T-cell (primary cell): ENCODE measurements at regions not wholly inside any gene's neighbourhood (a gene's known extent, or its start where the extent isn't known, plus 50 kb on each side); places are given as distances from the start of the nearest gene placed in this dataset.

Experiments
- ATAC-seq, 4 experiments: fragments of 200-7000 bp in 3 of 4; fragments of 150-1000 bp in 1 of 4; cut with Tn5 transposase; replicated peaks in 1 of 4; 1 replicate in 3 of 4; 2 replicates in 1 of 4; pipeline ENCODE4 v1.10.0; 2021; ENCODE audit warnings: moderate library complexity in 3 of 4, mild to moderate bottlenecking in 2 of 4, moderate number of reproducible peaks in 1 of 4
- CTCF ChIA-PET, 2 donors: fragments of 300-600 bp; sonication (Branson Sonifier 250); formaldehyde crosslinking; loops; one replicate each; lab custom pipeline; 2022; ENCODE audit warnings: antibody characterized with exemption in 2 of 2; lab: Charles Lee
- POLR2A ChIA-PET, 2 donors: fragments of 300-600 bp; sonication (Branson Sonifier 250); formaldehyde crosslinking; loops; one replicate each; lab custom pipeline; 2022; ENCODE audit warnings: antibody characterized with exemption in 2 of 2; lab: Charles Lee
- DNase-seq, 35 experiments: peaks; one replicate each; pipeline versions ENCODE4 v3.0.0 to v3.0.0-alpha.2; 2013 to 2023
- H3K27ac ChIP-seq: one replicate; pipeline ENCODE4 v1.5.1; 2013; ENCODE audit warnings: low read length
- H3K27me3 ChIP-seq, 2 experiments: replicated peaks in 1 of 2; 1 replicate in 1 of 2; 2 replicates in 1 of 2; pipeline versions ENCODE4 v1.6.1 to v1.7.0; 2013; ENCODE audit warnings: low read length in 1 of 2, mixed read lengths in 1 of 2; ENCODE audit not compliant: control insufficient read depth in 2 of 2, insufficient read depth in 2 of 2; ENCODE audit errors: extremely low read depth in 1 of 2
- H3K36me3 ChIP-seq, 2 donors: 1 replicate in 1 of 2; 2 replicates in 1 of 2; pipeline versions ENCODE4 v1.6.1 to v1.7.0; 2013; ENCODE audit warnings: low read length in 1 of 2; ENCODE audit not compliant: control insufficient read depth in 2 of 2, insufficient read depth in 1 of 2; ENCODE audit errors: extremely low read depth in 1 of 2
- H3K4me1 ChIP-seq, 2 experiments: 1 replicate in 1 of 2; 2 replicates in 1 of 2; pipeline versions ENCODE4 v1.6.1 to v1.7.0; 2013; ENCODE audit warnings: low read length in 2 of 2, mixed read lengths in 1 of 2; ENCODE audit not compliant: insufficient read depth in 2 of 2, control insufficient read depth in 1 of 2; ENCODE audit errors: extremely low read depth in 1 of 2
- H3K4me3 ChIP-seq, 2 donors: 1 replicate in 1 of 2; 2 replicates in 1 of 2; pipeline versions ENCODE4 v1.5.1 to v1.7.0; 2013; ENCODE audit warnings: mild to moderate bottlenecking in 2 of 2, low read length in 1 of 2, moderate library complexity in 1 of 2; ENCODE audit not compliant: control insufficient read depth in 1 of 2; ENCODE audit errors: extremely low read depth in 1 of 2
- H3K9me3 ChIP-seq: 2 replicates; pipeline ENCODE4 v1.7.0; 2013
- H3K27ac Mint-ChIP-seq, 2 donors: one replicate each; pipeline ENCODE4 v1.8.0; 2020 to 2021; ENCODE audit warnings: mild to moderate bottlenecking in 2 of 2, mixed read lengths in 2 of 2
- H3K27me3 Mint-ChIP-seq, 2 donors: one replicate each; pipeline ENCODE4 v1.8.0; 2021 to 2022; ENCODE audit warnings: mixed read lengths in 2 of 2
- H3K36me3 Mint-ChIP-seq: one replicate; pipeline ENCODE4 v1.8.0; 2021; ENCODE audit warnings: mixed read lengths
- H3K4me1 Mint-ChIP-seq, 3 donors: one replicate each; pipeline ENCODE4 v1.8.0; 2020 to 2022; ENCODE audit warnings: mixed read lengths in 3 of 3, mild to moderate bottlenecking in 1 of 3
- H3K4me3 Mint-ChIP-seq, 3 donors: one replicate each; pipeline ENCODE4 v1.8.0; 2020 to 2022; ENCODE audit warnings: mild to moderate bottlenecking in 3 of 3, mixed read lengths in 3 of 3, moderate library complexity in 3 of 3
- H3K9me3 Mint-ChIP-seq, 3 donors: one replicate each; pipeline ENCODE4 v1.8.0; 2020 to 2022; ENCODE audit warnings: mixed read lengths in 3 of 3
- WGBS: methylation state at CpG from one replicate; pipeline ENCODE4 v1.1.5; 2013; ENCODE audit warnings: missing lambda C conversion rate; ENCODE audit not compliant: insufficient coverage; 5-methylcytosine and 5-hydroxymethylcytosine counted together

DNA sequence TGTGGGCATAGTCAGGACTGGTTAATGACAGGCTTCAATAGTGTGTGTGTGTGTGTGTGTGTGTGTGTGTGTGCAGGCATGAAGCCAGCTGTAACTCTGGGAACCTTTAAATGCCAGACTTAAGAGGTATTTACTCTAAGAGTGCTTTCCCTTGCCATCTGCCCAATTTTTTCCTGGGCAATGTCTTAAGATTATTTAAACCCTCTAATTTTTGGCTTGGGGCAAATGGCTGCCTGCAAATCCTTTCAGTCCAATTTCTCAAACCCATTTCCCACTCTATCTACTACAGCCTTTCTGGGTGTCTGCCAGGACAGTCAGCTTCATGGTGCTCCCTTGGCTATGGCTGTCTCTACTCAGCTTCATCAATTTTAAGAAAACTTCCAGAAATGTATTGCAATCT is 62.6 kb upstream of the C1GALT1 start:
- CTCF ChIA-PET, result interaction anchor here in 1 of 2 donors (0.8 kb wide), 1 partner anchor 11 kb away, joined by 3 read pairs; no protein-coding TSS in a partner anchor

DNA sequence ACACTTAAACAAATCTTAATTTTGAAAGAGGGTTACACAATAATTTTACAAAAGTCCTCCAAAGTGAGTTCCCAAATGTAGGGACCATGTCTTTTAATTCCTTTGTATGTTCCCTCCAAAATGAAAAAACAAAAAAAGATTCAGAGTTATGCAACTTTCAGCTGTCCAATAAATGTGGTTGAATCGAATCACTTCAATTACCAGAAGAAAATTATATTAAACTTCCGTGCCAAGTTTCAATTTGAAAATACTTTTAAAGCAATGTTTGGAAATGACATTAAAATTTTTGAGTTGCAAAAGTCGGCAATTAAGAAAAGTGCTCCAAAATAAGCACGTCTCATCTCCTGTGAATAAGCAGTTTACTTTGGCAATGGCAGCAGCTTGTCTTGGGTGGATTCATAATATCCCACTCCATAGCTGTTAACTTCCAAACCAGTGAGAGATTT is 60.3 kb upstream of the C1GALT1 start:
- no peak overlapping the region for H3K27ac Mint-ChIP-seq
- H3K4me3 ChIP-seq, result no peak overlapping the region
- POLR2A ChIA-PET, result no interaction called here
- ATAC-seq (no peak), DNase-seq (no peak)
- H3K27me3 ChIP-seq, result no peaks in the 10 kb centered on the region
- CTCF ChIA-PET, result interaction anchor here in 1 of 2 donors (1.1 kb wide), 1 partner anchor 59 kb away, joined by 4 read pairs; no protein-coding TSS in a partner anchor
- no peak overlapping the region for H3K4me3 Mint-ChIP-seq
- H3K9me3 ChIP-seq, result no peaks in the 10 kb centered on the region
- H3K36me3 Mint-ChIP-seq, result no peaks in the 10 kb centered on the region
- WGBS, result no CpG with 5 or more reads among the region's 4 CpGs
- H3K9me3 Mint-ChIP-seq, result no peaks in the 10 kb centered on the region
- no peaks in the 10 kb centered on the region for H3K4me1 ChIP-seq
- H3K27me3 Mint-ChIP-seq, result peaks cover 1 to 3% of the 10 kb centered on the region in 2 donors
- H3K36me3 ChIP-seq, result no peaks in the 10 kb centered on the region
- H3K4me1 Mint-ChIP-seq, result no peaks in the 10 kb centered on the region
- no peak overlapping the region for H3K27ac ChIP-seq

More for the DNA sequence above, 62.6 kb upstream of the C1GALT1 start:
- ATAC-seq (no peak), DNase-seq (no peak)
- Histone ChIP-seq H3K9me3 (no peaks in the 10 kb centered on the region), H3K27ac (no peak overlapping the region), H3K4me1 (no peaks in the 10 kb centered on the region), H3K27me3 (no peaks in the 10 kb centered on the region), H3K4me3 (no peak overlapping the region), H3K36me3 (no peaks in the 10 kb centered on the region)
- H3K27me3 Mint-ChIP-seq, result peaks cover 1 to 3% of the 10 kb centered on the region in 2 donors
- peaks cover 0 to 1% (median 0%) of the 10 kb centered on the region in 3 donors for H3K4me1 Mint-ChIP-seq
- no peak overlapping the region for H3K4me3 Mint-ChIP-seq
- H3K27ac Mint-ChIP-seq, result no peak overlapping the region
- no peaks in the 10 kb centered on the region for H3K9me3 Mint-ChIP-seq
- no peaks in the 10 kb centered on the region for H3K36me3 Mint-ChIP-seq
- POLR2A ChIA-PET, result interaction anchor here in 1 of 2 donors (0.7 kb wide), 1 partner anchor 29 kb away, joined by 6 read pairs; no protein-coding TSS in a partner anchor

DNA sequence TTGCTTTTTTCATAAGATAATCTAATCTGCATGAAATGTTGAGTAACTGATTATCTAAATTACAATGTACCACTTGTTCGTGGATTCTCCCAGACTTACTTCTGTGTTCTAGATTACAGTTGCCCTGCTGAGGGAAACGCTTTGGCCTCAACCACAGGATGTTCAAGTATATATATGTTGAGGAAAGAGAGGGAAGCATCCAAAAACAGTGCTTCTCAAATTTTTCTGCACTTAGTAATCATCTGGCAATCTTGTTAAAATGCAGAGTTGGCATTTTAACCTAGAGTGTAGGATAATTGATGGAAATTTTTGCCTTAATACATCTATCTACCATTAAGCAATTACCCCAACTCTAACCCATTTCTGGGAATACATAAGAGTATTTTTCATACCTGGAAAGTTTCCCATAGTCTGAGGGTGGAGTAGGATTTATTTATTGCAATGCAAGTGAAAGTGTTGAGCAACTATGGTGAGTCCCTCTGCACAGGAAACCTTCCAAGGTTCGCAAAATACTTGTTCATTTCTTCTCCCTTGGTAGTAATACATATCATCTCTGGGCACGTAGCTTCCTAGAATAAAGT is 59.6 kb upstream of the C1GALT1 start:
- no peaks in the 10 kb centered on the region for H3K9me3 Mint-ChIP-seq
- H3K27ac Mint-ChIP-seq, result no peak overlapping the region
- Histone ChIP-seq H3K36me3 (no peaks in the 10 kb centered on the region), H3K27ac (no peak overlapping the region), H3K4me3 (no peak overlapping the region), H3K4me1 (no peaks in the 10 kb centered on the region), H3K9me3 (no peaks in the 10 kb centered on the region), H3K27me3 (no peaks in the 10 kb centered on the region)
- DNase-seq (no peak), ATAC-seq (no peak)
- peaks cover 1 to 3% of the 10 kb centered on the region in 2 donors for H3K27me3 Mint-ChIP-seq
- WGBS, result no CpG with 5 or more reads among the region's 4 CpGs
- ChIA-PET POLR2A (no interaction called here), CTCF (interaction anchor here in 1 of 2 donors (1.1 kb wide), 1 partner anchor 59 kb away, joined by 4 read pairs; no protein-coding TSS in a partner anchor)
- no peaks in the 10 kb centered on the region for H3K36me3 Mint-ChIP-seq
- H3K4me1 Mint-ChIP-seq, result no peaks in the 10 kb centered on the region
- no peak overlapping the region for H3K4me3 Mint-ChIP-seq

DNA sequence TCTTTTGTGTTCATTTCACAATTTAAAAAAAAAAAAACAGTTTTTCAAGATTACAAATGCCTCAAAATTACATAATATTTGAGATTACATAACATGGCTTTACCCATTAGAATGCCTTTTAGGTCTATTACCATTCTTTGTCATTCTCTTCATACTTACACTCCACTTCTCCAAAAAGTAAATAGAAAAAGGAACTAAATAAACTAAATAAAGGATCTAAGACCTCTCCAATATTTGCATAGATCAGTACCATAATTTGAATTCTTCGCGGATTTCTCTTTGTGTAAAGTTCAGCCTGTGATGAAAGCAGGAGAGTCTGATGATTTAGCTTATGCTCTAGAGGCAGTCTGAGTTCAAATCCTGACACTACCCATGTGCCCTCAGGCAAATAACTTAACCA is 56.4 kb upstream of the C1GALT1 start:
- H3K27ac ChIP-seq, result no peak overlapping the region
- DNase-seq, result no peak
- WGBS, result no CpG with 5 or more reads among the region's 2 CpGs
- no peaks in the 10 kb centered on the region for H3K36me3 Mint-ChIP-seq
- H3K27ac Mint-ChIP-seq, result no peak overlapping the region
- no peak for ATAC-seq
- no peaks in the 10 kb centered on the region for H3K9me3 Mint-ChIP-seq
- H3K4me3 Mint-ChIP-seq, result no peak overlapping the region
- ChIA-PET POLR2A (no interaction called here), CTCF (no interaction called here)
- H3K4me3 ChIP-seq, result no peak overlapping the region
- no peaks in the 10 kb centered on the region for H3K36me3 ChIP-seq
- no peaks in the 10 kb centered on the region for H3K4me1 ChIP-seq
- peaks cover 1 to 3% of the 10 kb centered on the region in 2 donors for H3K27me3 Mint-ChIP-seq
- H3K27me3 ChIP-seq, result no peaks in the 10 kb centered on the region
- no peaks in the 10 kb centered on the region for H3K9me3 ChIP-seq
- peaks cover 0 to under 1% (median under 1%) of the 10 kb centered on the region in 3 donors for H3K4me1 Mint-ChIP-seq

DNA sequence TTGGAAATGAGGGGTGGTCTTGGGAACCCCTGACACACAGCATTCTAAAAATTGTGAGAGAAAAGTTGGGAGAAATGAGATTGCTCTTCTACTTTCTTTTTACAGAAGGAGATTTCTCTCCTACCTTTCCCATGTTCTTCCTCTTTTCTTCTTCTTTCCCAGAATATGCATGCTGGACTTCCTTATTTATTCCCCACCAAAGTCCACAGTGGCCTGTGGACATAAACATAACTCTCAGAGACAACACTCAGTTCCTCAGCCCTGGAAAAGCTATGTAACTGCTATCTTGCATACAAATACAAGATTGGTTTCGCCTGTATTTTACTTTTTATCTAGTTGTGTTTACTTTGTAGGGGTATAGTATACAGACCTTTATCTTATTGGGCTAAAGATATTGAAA is 54.6 kb upstream of the C1GALT1 start:
- no peak overlapping the region for H3K4me3 ChIP-seq
- H3K4me1 ChIP-seq, result peaks cover 0 to 2% of the 10 kb centered on the region in 2 experiments
- H3K36me3 ChIP-seq, result no peaks in the 10 kb centered on the region
- POLR2A ChIA-PET, result no interaction called here
- no peak for DNase-seq
- peaks cover 3 to 6% (median 5%) of the 10 kb centered on the region in 3 donors for H3K4me1 Mint-ChIP-seq
- H3K9me3 ChIP-seq, result no peaks in the 10 kb centered on the region
- no peak for ATAC-seq
- no CpG with 5 or more reads among the region's 1 CpG for WGBS
- H3K4me3 Mint-ChIP-seq, result no peak overlapping the region
- CTCF ChIA-PET, result no interaction called here
- H3K27me3 Mint-ChIP-seq, result peaks cover 1 to 3% of the 10 kb centered on the region in 2 donors
- H3K27ac Mint-ChIP-seq, result no peak overlapping the region
- H3K9me3 Mint-ChIP-seq, result no peaks in the 10 kb centered on the region
- H3K27me3 ChIP-seq, result no peaks in the 10 kb centered on the region
- no peak overlapping the region for H3K27ac ChIP-seq
- no peaks in the 10 kb centered on the region for H3K36me3 Mint-ChIP-seq

DNA sequence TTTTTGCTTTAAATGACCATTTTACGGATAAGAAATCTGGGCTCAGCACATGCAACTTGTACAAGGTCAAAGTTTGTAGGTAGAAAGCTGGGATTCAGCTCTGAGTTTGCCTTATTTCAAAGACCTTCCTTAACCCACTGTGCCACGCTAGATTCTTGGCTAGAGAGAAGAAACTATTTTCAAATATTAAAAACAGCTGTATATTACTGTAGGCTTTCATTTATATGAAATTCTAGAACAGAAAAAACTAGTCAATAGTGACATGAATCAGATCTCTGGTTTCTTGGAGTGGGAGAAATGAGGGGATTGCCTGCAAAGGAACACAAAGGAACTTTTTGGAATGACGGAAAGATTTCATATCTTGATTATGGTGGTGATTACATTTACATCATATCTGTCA is 53.0 kb upstream of the C1GALT1 start:
- WGBS, result no CpG with 5 or more reads among the region's 3 CpGs
- no peaks in the 10 kb centered on the region for H3K9me3 ChIP-seq
- no peaks in the 10 kb centered on the region for H3K36me3 ChIP-seq
- H3K36me3 Mint-ChIP-seq, result no peaks in the 10 kb centered on the region
- H3K27ac ChIP-seq, result no peak overlapping the region
- ChIA-PET CTCF (no interaction called here), POLR2A (no interaction called here)
- DNase-seq (no peak), ATAC-seq (no peak)
- H3K4me1 Mint-ChIP-seq, result peaks cover 3 to 6% (median 5%) of the 10 kb centered on the region in 3 donors
- no peak overlapping the region for H3K27ac Mint-ChIP-seq
- H3K4me3 ChIP-seq, result no peak overlapping the region
- no peaks in the 10 kb centered on the region for H3K27me3 ChIP-seq
- no peaks in the 10 kb centered on the region for H3K9me3 Mint-ChIP-seq
- peaks cover 0 to 2% of the 10 kb centered on the region in 2 experiments for H3K4me1 ChIP-seq
- H3K4me3 Mint-ChIP-seq, result no peak overlapping the region
- H3K27me3 Mint-ChIP-seq, result peaks cover 0 to under 1% of the 10 kb centered on the region in 2 donors
